ENCODE measurements at regions not wholly inside any gene's neighbourhood (a gene's known extent, or its start where the extent isn't known, plus 50 kb on each side); places are given as distances from the start of the nearest gene placed in this dataset.
"Not testable (repeated sequence)": the region's sequence is repeated elsewhere in the genome, so short reads cannot be mapped to it uniquely, and the experiment has no call there.

- H3K27ac ChIP-seq (ENCODE audit: low read depth, low read length); H2AFZ ChIP-seq (ENCODE audit: low read depth, low read length, poor library complexity, severe bottlenecking); H3K9me2 ChIP-seq (ENCODE audit: insufficient read depth); DNase-seq (ENCODE audit: low read depth, low spot score); H3K36me3 ChIP-seq (ENCODE audit: control insufficient read depth in 1 of 2, insufficient read depth in 2 of 2, low read length in 2 of 2); BruUV-seq (replicated peaks); H3K79me2 ChIP-seq (ENCODE audit: insufficient read depth, low read length); CTCF ChIA-PET; H3K4me1 ChIP-seq (ENCODE audit: control insufficient read depth in 1 of 2, insufficient read depth in 2 of 2, low read length in 2 of 2); H3K4me3 ChIP-seq (replicated peaks in 1 of 2; ENCODE audit: low read depth in 1 of 2, low read length in 2 of 2); POLR2A ChIA-PET; RAD21 ChIA-PET (ENCODE audit: low non-redundant PET in 1 of 2, low total read pairs in 2 of 2, uncharacterized antibody in 2 of 2, unreplicated experiment in 2 of 2); H4K20me1 ChIP-seq (ENCODE audit: insufficient read depth); H3K27me3 ChIP-seq (ENCODE audit: insufficient read depth, low read length); intact Hi-C loops (cut with micrococcal nuclease); H3K4me2 ChIP-seq (ENCODE audit: low read length); H3K9ac ChIP-seq (ENCODE audit: low read length); ATAC-seq; H3K9me3 ChIP-seq (ENCODE audit: control insufficient read depth in 1 of 2, insufficient read depth in 1 of 2, low read depth in 1 of 2, low read length in 2 of 2): not testable (repeated sequence)
These were observed 188.1 kb downstream of the SQOR start for GRCh38 chr15:45822968-45823367.

GRCh38 chr15:45827275-45827674, 192.4 kb downstream of the SQOR start:
- Histone ChIP-seq H3K4me3 (replicated peaks in 1 of 2; ENCODE audit: low read depth in 1 of 2, low read length in 2 of 2) (no peak overlapping the region), H3K27ac (ENCODE audit: low read depth, low read length) (no peak overlapping the region), H3K9me2 (ENCODE audit: insufficient read depth) (no peaks in the 10 kb centered on the region), H3K4me2 (ENCODE audit: low read length) (no peak overlapping the region), H3K4me1 (ENCODE audit: control insufficient read depth in 1 of 2, insufficient read depth in 2 of 2, low read length in 2 of 2) (no peaks in the 10 kb centered on the region), H3K79me2 (ENCODE audit: insufficient read depth, low read length) (no peaks in the 10 kb centered on the region), H2AFZ (ENCODE audit: low read depth, low read length, poor library complexity, severe bottlenecking) (no peak overlapping the region), H4K20me1 (ENCODE audit: insufficient read depth) (no peaks in the 10 kb centered on the region), H3K9me3 (ENCODE audit: control insufficient read depth in 1 of 2, insufficient read depth in 1 of 2, low read depth in 1 of 2, low read length in 2 of 2) (no peaks in the 10 kb centered on the region), H3K27me3 (ENCODE audit: insufficient read depth, low read length) (no peaks in the 10 kb centered on the region), H3K36me3 (ENCODE audit: control insufficient read depth in 1 of 2, insufficient read depth in 2 of 2, low read length in 2 of 2) (no peaks in the 10 kb centered on the region), H3K9ac (ENCODE audit: low read length) (no peak overlapping the region)
- CTCF ChIA-PET = no interaction called here
- intact Hi-C loops (cut with micrococcal nuclease) = no loop called here
- no peak for TF ChIP-seq POLR2A (IDR thresholded peaks at IDR 0.05; ENCODE audit: borderline replicate concordance, extremely low read depth, insufficient read depth, insufficient read length)
- TF ChIP-seq ZFX (IDR thresholded peaks at IDR 0.05) = no peak
- no peak for TF ChIP-seq REST (IDR thresholded peaks at IDR 0.05; ENCODE audit: low read depth)
- no peak for TF ChIP-seq FOSL1 (IDR thresholded peaks at IDR 0.05; ENCODE audit: low read depth)
- no peak for TF ChIP-seq ELF1 (IDR thresholded peaks at IDR 0.05; ENCODE audit: borderline replicate concordance, low read depth)
- TF ChIP-seq TCF7L2 (IDR thresholded peaks at IDR 0.05; ENCODE audit: borderline replicate concordance, extremely low read depth, insufficient read depth, insufficient read length) = no peak
- TF ChIP-seq CTCF (IDR thresholded peaks at IDR 0.05 in 2 of 3, conservative IDR thresholded peaks at IDR 0.05 in 1 of 3; ENCODE audit: borderline replicate concordance in 1 of 3, insufficient read depth in 1 of 3, low read depth in 2 of 3, low read length in 2 of 3) = no peak
- no TSS peak for BruUV-seq (replicated peaks)
- DNase-seq (ENCODE audit: low read depth, low spot score) = no peak
- ATAC-seq = no peak
- POLR2A ChIA-PET = no interaction called here
- RAD21 ChIA-PET (ENCODE audit: low non-redundant PET in 1 of 2, low total read pairs in 2 of 2, uncharacterized antibody in 2 of 2, unreplicated experiment in 2 of 2) = no interaction called here

All from HCT116 (cell line).